ENCODE measurements at regions not wholly inside any gene's neighbourhood (a gene's known extent, or its start where the extent isn't known, plus 50 kb on each side); places are given as distances from the start of the nearest gene placed in this dataset.

- Histone ChIP-seq H3K4me1 (ENCODE audit: control insufficient read depth, insufficient read depth, low read length) (peaks cover 7% of the 10 kb centered on the region; the same call in 1 of the 2 replicates), H3K27me3 (ENCODE audit: control insufficient read depth, insufficient read depth, low read length) (no peaks in the 10 kb centered on the region), H3K4me3 (ENCODE audit: low read depth, low read length) (no peak overlapping the region), H3K36me3 (ENCODE audit: control insufficient read depth, insufficient read depth, low read length) (no peaks in the 10 kb centered on the region), H3K9me3 (ENCODE audit: control insufficient read depth, insufficient read depth, low read depth, low read length) (no peaks in the 10 kb centered on the region), H3K27ac (ENCODE audit: low read depth, low read length) (no peak overlapping the region), H3K9ac (ENCODE audit: low read length) (no peak overlapping the region)
Measured at GRCh38 chr5:116378007-116378776, 196.4 kb downstream of the SEMA6A start.

- peaks cover 7% of the 10 kb centered on the region; the same call in 1 of the 2 replicates for H3K4me1 ChIP-seq (ENCODE audit: control insufficient read depth, insufficient read depth, low read length)
Measured at GRCh38 chr5:116377276-116378006, 197.2 kb downstream of the SEMA6A start.

GRCh38 chr5:116375926-116376325 is 198.7 kb downstream of the SEMA6A start:
- Histone ChIP-seq H3K9me3 (ENCODE audit: control insufficient read depth, insufficient read depth, low read depth, low read length) (no peaks in the 10 kb centered on the region), H3K9ac (ENCODE audit: low read length) (no peak overlapping the region), H3K4me1 (ENCODE audit: control insufficient read depth, insufficient read depth, low read length) (peaks cover 8% of the 10 kb centered on the region), H3K27ac (ENCODE audit: low read depth, low read length) (no peak overlapping the region), H3K36me3 (ENCODE audit: control insufficient read depth, insufficient read depth, low read length) (no peaks in the 10 kb centered on the region), H3K4me3 (ENCODE audit: low read depth, low read length) (no peak overlapping the region), H3K27me3 (ENCODE audit: control insufficient read depth, insufficient read depth, low read length) (no peaks in the 10 kb centered on the region)

More at GRCh38 chr5:116377276-116378006, 197.2 kb downstream of the SEMA6A start:
- no peak overlapping the region for H3K4me3 ChIP-seq (ENCODE audit: low read depth, low read length)
- H3K27me3 ChIP-seq (ENCODE audit: control insufficient read depth, insufficient read depth, low read length): no peaks in the 10 kb centered on the region
- H3K9me3 ChIP-seq (ENCODE audit: control insufficient read depth, insufficient read depth, low read depth, low read length): no peaks in the 10 kb centered on the region
- no peaks in the 10 kb centered on the region for H3K36me3 ChIP-seq (ENCODE audit: control insufficient read depth, insufficient read depth, low read length)
- H3K27ac ChIP-seq (ENCODE audit: low read depth, low read length): no peak overlapping the region
- no peak overlapping the region for H3K9ac ChIP-seq (ENCODE audit: low read length)

- H3K4me1 ChIP-seq (ENCODE audit: control insufficient read depth, insufficient read depth, low read length): peaks cover 19% of the 10 kb centered on the region
- H3K36me3 ChIP-seq (ENCODE audit: control insufficient read depth, insufficient read depth, low read length): no peaks in the 10 kb centered on the region
- H3K4me3 ChIP-seq (ENCODE audit: low read depth, low read length): no peak overlapping the region
- H3K27me3 ChIP-seq (ENCODE audit: control insufficient read depth, insufficient read depth, low read length): no peaks in the 10 kb centered on the region
- no peak overlapping the region for H3K9ac ChIP-seq (ENCODE audit: low read length)
- H3K27ac ChIP-seq (ENCODE audit: low read depth, low read length): no peak overlapping the region
- no peaks in the 10 kb centered on the region for H3K9me3 ChIP-seq (ENCODE audit: control insufficient read depth, insufficient read depth, low read depth, low read length)
Measured at GRCh38 chr5:116374434-116374852, 200.2 kb downstream of the SEMA6A start.

- no peaks in the 10 kb centered on the region for H3K9me3 ChIP-seq (ENCODE audit: control insufficient read depth, insufficient read depth, low read depth, low read length)
- no peaks in the 10 kb centered on the region for H3K27me3 ChIP-seq (ENCODE audit: control insufficient read depth, insufficient read depth, low read length)
- peaks cover 19% of the 10 kb centered on the region for H3K4me1 ChIP-seq (ENCODE audit: control insufficient read depth, insufficient read depth, low read length)
- H3K4me3 ChIP-seq (ENCODE audit: low read depth, low read length): no peak overlapping the region
- no peaks in the 10 kb centered on the region for H3K36me3 ChIP-seq (ENCODE audit: control insufficient read depth, insufficient read depth, low read length)
- no peak overlapping the region for H3K27ac ChIP-seq (ENCODE audit: low read depth, low read length)
- no peak overlapping the region for H3K9ac ChIP-seq (ENCODE audit: low read length)
Measured at GRCh38 chr5:116372931-116373597, 201.6 kb downstream of the SEMA6A start.

- no peaks in the 10 kb centered on the region for H3K9me3 ChIP-seq (ENCODE audit: control insufficient read depth, insufficient read depth, low read depth, low read length)
- no peaks in the 10 kb centered on the region for H3K27me3 ChIP-seq (ENCODE audit: control insufficient read depth, insufficient read depth, low read length)
- H3K4me3 ChIP-seq (ENCODE audit: low read depth, low read length): no peak overlapping the region
- H3K36me3 ChIP-seq (ENCODE audit: control insufficient read depth, insufficient read depth, low read length): no peaks in the 10 kb centered on the region
- no peak overlapping the region for H3K27ac ChIP-seq (ENCODE audit: low read depth, low read length)
- peaks cover 14% of the 10 kb centered on the region for H3K4me1 ChIP-seq (ENCODE audit: control insufficient read depth, insufficient read depth, low read length)
- no peak overlapping the region for H3K9ac ChIP-seq (ENCODE audit: low read length)
Measured at GRCh38 chr5:116371935-116372334, 202.7 kb downstream of the SEMA6A start.

GRCh38 chr5:116371431-116371830 is 203.2 kb downstream of the SEMA6A start:
- H3K27me3 ChIP-seq (ENCODE audit: control insufficient read depth, insufficient read depth, low read length): no peaks in the 10 kb centered on the region
- peaks cover 12% of the 10 kb centered on the region; the same call in 1 of the 2 replicates for H3K4me1 ChIP-seq (ENCODE audit: control insufficient read depth, insufficient read depth, low read length)
- no peaks in the 10 kb centered on the region for H3K36me3 ChIP-seq (ENCODE audit: control insufficient read depth, insufficient read depth, low read length)
- H3K4me3 ChIP-seq (ENCODE audit: low read depth, low read length): no peak overlapping the region
- no peak overlapping the region for H3K9ac ChIP-seq (ENCODE audit: low read length)
- no peaks in the 10 kb centered on the region for H3K9me3 ChIP-seq (ENCODE audit: control insufficient read depth, insufficient read depth, low read depth, low read length)
- H3K27ac ChIP-seq (ENCODE audit: low read depth, low read length): no peak overlapping the region

- Histone ChIP-seq H3K27ac (ENCODE audit: low read depth, low read length) (no peak overlapping the region), H3K9ac (ENCODE audit: low read length) (no peak overlapping the region), H3K4me1 (ENCODE audit: control insufficient read depth, insufficient read depth, low read length) (peaks cover 12% of the 10 kb centered on the region; the same call in 1 of the 2 replicates)
Measured at GRCh38 chr5:116370886-116371285, 203.7 kb downstream of the SEMA6A start.

GRCh38 chr5:116370149-116370548 is 204.5 kb downstream of the SEMA6A start:
- Histone ChIP-seq H3K36me3 (ENCODE audit: control insufficient read depth, insufficient read depth, low read length) (no peaks in the 10 kb centered on the region), H3K4me3 (ENCODE audit: low read depth, low read length) (no peak overlapping the region), H3K4me1 (ENCODE audit: control insufficient read depth, insufficient read depth, low read length) (peaks cover 12% of the 10 kb centered on the region; the same call in 1 of the 2 replicates), H3K9ac (ENCODE audit: low read length) (no peak overlapping the region), H3K27me3 (ENCODE audit: control insufficient read depth, insufficient read depth, low read length) (no peaks in the 10 kb centered on the region), H3K9me3 (ENCODE audit: control insufficient read depth, insufficient read depth, low read depth, low read length) (no peaks in the 10 kb centered on the region), H3K27ac (ENCODE audit: low read depth, low read length) (no peak overlapping the region)

More at GRCh38 chr5:116370886-116371285, 203.7 kb downstream of the SEMA6A start:
- Histone ChIP-seq H3K9me3 (ENCODE audit: control insufficient read depth, insufficient read depth, low read depth, low read length) (no peaks in the 10 kb centered on the region), H3K36me3 (ENCODE audit: control insufficient read depth, insufficient read depth, low read length) (no peaks in the 10 kb centered on the region), H3K27me3 (ENCODE audit: control insufficient read depth, insufficient read depth, low read length) (no peaks in the 10 kb centered on the region), H3K4me3 (ENCODE audit: low read depth, low read length) (no peak overlapping the region)

- Histone ChIP-seq H3K27ac (ENCODE audit: low read depth, low read length) (no peak overlapping the region), H3K36me3 (ENCODE audit: control insufficient read depth, insufficient read depth, low read length) (no peaks in the 10 kb centered on the region), H3K27me3 (ENCODE audit: control insufficient read depth, insufficient read depth, low read length) (peaks cover 6% of the 10 kb centered on the region; the same call in 1 of the 2 replicates), H3K9me3 (ENCODE audit: control insufficient read depth, insufficient read depth, low read depth, low read length) (no peaks in the 10 kb centered on the region), H3K4me1 (ENCODE audit: control insufficient read depth, insufficient read depth, low read length) (peaks cover 5% of the 10 kb centered on the region; the same call in 1 of the 2 replicates), H3K4me3 (ENCODE audit: low read depth, low read length) (no peak overlapping the region), H3K9ac (ENCODE audit: low read length) (no peak overlapping the region)
Measured at GRCh38 chr5:116365006-116365496, 209.6 kb downstream of the SEMA6A start.

All from HUES6 (cell line).